ENCODE measurements at regions not wholly inside any gene's neighbourhood (a gene's known extent, or its start where the extent isn't known, plus 50 kb on each side); places are given as distances from the start of the nearest gene placed in this dataset.

GRCh38 chr6:54680531-54680930, 166.0 kb upstream of the FAM83B start:
- Histone ChIP-seq H3K9me2 (ENCODE audit: insufficient read depth) (no peaks in the 10 kb centered on the region), H3K4me1 (ENCODE audit: insufficient read depth) (no peaks in the 10 kb centered on the region), H3K27me3 (ENCODE audit: insufficient read depth) (peaks cover 11% of the 10 kb centered on the region), H3K79me2 (replicated peaks; ENCODE audit: insufficient read depth) (no peaks in the 10 kb centered on the region), H4K20me1 (replicated peaks; ENCODE audit: insufficient read depth) (peaks cover 3% of the 10 kb centered on the region; the same call in 1 of the 2 replicates), H2AFZ (no peak overlapping the region), H3K4me2 (no peak overlapping the region), H3F3A (replicated peaks; ENCODE audit: low read depth) (no peaks in the 10 kb centered on the region), H3K4me3 (no peak overlapping the region), H3K27ac (ENCODE audit: low read depth) (no peak overlapping the region), H3K36me3 (ENCODE audit: insufficient read depth) (no peaks in the 10 kb centered on the region)
- Mint-ChIP-seq H3K27me3 (ENCODE audit: insufficient read depth, low read depth, poor library complexity) (peaks cover 2% of the 10 kb centered on the region), H3K9me3 (no peaks in the 10 kb centered on the region), H3K4me1 (no peaks in the 10 kb centered on the region), H3K27ac (no peak overlapping the region), H3K4me3 (no peak overlapping the region), H3K36me3 (ENCODE audit: low read depth) (no peaks in the 10 kb centered on the region)
- ATAC-seq, result no peak
- TF ChIP-seq ZNF114 (CRISPR knock-in tag; IDR thresholded peaks at IDR 0.05) (no peak), CTCF (conservative IDR thresholded peaks at IDR 0.05; ENCODE audit: low read depth in 2 of 2) (no peak), CREB1 (CRISPR knock-in tag; IDR thresholded peaks at IDR 0.05; ENCODE audit: low read depth) (no peak), ETS1 (IDR thresholded peaks at IDR 0.05) (no peak), ZNF462 (CRISPR knock-in tag; IDR thresholded peaks at IDR 0.05) (no peak), EZH2phosphoT487 (IDR thresholded peaks at IDR 0.05; ENCODE audit: unreplicated experiment) (no peak), ZNF331 (CRISPR knock-in tag; IDR thresholded peaks at IDR 0.05; ENCODE audit: low read depth) (no peak), JUNB (IDR thresholded peaks at IDR 0.05; ENCODE audit: unreplicated experiment) (no peak), STAT1 (IDR thresholded peaks at IDR 0.05; ENCODE audit: unreplicated experiment) (no peak), EZH2 (IDR thresholded peaks at IDR 0.05; ENCODE audit: low read depth, unreplicated experiment) (no peak)
- DNase-seq (ENCODE audit: low spot score), result no peak
